GM18909 (cell line): ENCODE measurements at regions not wholly inside any gene's neighbourhood (a gene's known extent, or its start where the extent isn't known, plus 50 kb on each side); places are given as distances from the start of the nearest gene placed in this dataset.
A peak's percentile ranks its signal among the peaks of the same experiment; 100 is the strongest.

Experiments
- ATAC-seq: cut with Tn5 transposase; IDR thresholded peaks from one replicate; pipeline ENCODE4 v1.9.1; 2021; ENCODE audit warnings: mild to moderate bottlenecking; ENCODE audit not compliant: unreplicated experiment, poor library complexity

DNA sequence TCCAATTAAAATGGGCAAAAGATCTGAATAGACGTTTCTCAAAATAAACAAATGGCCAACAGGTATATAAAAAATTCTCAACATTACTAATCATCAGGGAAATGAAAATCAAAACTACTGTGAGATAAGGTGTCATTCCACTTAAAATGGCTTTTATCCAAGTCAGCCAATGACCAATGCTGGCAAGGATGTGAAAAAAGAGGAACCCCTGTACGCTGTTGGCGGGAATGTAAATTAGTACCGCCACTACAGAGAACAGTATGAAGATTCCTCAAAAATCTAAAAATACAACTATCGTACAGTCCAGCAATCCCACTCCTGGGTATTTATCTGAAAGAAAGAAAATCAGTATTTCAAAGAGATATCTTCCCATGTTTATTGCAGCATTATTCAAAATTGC is 176.9 kb upstream of the STT3B start:
- ATAC-seq = no peak

DNA sequence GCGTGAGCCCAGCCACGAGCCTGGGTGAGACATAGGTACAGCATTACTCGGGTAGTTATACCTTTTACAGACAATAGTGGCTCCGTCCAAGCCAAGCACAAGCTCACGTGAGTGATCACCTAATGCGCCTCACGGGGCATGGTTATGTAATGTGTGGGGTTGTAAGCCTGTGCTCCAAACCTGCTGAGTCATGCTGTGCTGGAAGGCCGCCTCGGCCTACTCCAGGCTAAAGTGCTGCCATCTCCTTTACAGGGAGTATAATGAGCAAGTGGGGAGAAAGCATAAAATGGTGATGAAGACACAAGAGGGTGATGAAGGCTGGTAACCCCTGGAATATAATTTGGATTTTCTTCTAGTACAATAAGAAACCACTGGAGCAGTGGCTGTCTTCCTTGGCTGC is 175.8 kb upstream of the STT3B start:
- no peak for ATAC-seq

DNA sequence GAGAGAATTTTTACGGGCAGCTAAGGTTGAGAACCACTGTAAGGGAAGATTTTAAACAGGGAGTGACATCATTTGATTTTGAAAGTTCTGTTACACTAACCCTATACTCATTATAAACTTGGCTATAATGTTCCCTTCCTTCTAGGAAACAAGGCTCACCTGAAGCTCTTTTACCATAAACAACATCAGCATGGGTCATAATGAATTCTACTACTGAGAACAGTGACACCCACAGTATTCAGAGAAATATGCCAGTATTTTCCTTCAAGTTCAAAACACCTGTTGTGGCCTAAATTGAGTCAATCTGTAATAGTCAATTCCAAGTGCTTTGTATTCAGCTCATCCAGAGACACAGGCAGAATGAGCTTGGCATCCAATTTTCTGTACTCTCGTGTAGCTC is 175.3 kb upstream of the STT3B start:
- ATAC-seq = no peak

DNA sequence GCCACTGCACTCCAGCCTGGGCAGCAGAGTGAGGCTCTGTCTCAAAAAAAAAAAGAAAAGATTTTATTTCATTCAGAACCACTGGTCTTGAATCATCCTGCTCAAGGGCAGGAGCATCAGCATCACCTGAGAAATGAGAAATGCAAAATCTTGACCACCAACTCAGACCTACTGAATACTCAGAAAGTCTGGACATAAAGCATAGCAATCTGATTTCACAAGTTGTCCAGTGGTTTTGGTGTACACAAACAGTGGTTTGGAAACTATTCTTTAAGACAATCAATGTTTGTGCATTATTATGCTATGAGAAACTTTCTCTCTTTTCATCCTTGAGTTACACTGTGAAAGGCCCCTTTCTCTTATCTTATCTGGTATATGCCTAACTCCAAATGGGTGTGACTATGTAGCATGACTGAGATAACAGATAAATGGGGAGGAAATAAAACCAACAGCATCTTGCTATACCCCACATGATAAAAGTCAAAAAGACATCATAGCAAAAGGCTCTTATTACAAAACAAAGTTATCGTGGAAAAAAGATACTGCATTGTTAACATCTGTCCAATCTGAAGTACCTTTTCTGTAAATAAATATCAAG is 174.2 kb upstream of the STT3B start:
- no peak for ATAC-seq

DNA sequence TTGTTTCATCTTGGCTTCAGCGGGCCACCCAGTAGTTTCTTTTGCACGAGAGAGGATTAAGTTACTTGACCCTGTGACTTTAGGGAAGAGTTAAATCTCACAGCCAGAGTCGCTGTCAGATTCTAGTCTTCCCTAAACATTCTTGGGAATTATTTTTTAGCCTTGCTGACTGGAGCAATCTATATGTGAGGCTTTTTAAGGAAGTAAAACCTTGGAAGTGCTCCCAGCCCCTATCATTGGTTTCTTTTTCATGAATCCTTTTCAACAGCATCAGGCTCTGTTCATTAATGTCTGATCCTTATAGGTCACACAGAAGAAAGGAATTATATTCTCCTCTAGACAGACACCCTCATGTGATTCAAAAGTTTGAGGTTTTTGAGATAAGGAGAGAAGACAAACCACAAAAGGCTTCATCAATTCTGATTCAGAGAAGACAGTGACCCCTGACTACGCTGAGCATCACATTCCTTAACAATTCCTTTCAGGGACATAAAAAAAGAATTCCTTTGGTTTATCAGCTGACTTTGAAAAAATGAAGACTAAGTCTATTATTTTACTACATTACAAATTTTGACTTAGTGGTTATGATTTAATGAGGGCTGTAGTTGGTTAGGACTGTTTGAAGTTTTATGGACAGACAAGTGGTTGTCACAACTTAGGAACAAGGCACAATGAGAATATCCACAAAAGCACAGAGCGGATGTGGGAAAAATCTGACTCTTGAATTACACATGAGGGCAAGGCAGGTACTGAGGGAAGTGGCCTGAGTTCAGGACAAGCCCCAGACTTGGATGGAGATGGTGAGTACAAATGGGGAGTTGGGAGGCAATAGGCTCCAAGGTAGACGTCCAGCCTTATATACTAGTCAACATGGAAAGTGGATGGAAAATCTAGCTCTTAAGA is 171.1 kb upstream of the STT3B start:
- no peak for ATAC-seq

DNA sequence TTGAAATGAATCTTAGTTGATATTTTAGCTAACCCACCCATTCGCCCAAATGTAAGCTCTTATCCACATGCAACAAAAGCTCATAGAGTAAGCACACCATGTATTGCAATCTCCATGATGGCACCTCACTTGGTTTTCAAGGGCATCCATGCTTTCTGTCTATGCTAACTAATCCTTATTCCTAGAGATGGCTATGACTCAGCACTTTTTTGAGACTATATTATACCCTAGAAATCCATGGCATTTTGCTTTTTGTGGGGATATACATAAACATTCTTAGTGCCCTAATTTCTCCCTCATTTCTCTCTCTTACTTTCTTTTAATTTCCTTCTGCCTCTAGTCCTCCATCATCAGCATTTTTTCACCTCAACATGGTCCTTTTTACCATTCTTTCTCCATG is 168.5 kb upstream of the STT3B start:
- no peak for ATAC-seq

GRCh38 chr3:31364711-31365110 is 168.0 kb upstream of the STT3B start:
- no peak for ATAC-seq

- ATAC-seq = no peak
Measured at GRCh38 chr3:31367518-31367917, 165.2 kb upstream of the STT3B start.

GRCh38 chr3:31369637-31370379 is 162.9 kb upstream of the STT3B start:
- no peak for ATAC-seq

GRCh38 chr3:31370380-31370666 is 162.4 kb upstream of the STT3B start:
- no peak for ATAC-seq

DNA sequence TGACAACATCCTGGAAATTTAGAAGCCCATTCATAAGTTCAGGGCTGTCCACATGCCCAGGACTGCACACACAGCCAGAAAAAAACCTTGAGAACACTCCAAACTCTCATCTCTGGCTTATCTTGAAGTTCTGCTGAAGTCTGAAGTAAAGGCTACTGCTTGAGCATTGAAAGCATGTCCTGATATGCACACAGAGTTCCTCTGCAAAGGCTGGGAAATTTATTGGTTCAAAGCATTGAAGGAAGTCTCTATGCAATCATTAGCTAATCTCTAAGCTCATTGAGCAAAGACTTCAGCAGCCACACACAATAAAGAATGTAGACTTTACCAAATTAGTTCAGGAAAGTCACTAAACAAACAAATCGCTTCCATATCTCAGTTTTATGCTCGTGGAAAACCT is 162.0 kb upstream of the STT3B start:
- no peak for ATAC-seq

- ATAC-seq = no peak
Measured at GRCh38 chr3:31371484-31372177, 161.1 kb upstream of the STT3B start.

DNA sequence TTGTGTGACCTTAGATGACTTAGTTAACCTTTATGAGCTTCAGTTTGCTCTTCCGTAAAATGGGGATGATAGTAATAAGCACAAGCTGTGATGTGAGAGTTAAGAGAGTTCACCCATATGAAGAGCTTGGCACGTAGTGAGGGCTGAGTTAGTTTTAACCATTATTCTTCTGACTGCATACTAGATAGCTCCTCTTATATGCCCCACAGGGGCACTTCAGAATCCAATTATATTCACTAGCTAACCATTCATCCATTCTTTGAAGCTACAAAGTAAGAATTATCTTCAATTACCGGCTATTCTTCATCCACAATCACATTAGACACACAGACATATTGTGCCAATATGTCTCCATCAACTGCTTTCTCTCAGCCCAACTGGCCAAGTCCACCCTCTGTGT is 159.0 kb upstream of the STT3B start:
- ATAC-seq = no peak

GRCh38 chr3:31377045-31377642 is 155.6 kb upstream of the STT3B start:
- no peak for ATAC-seq

GRCh38 chr3:31378231-31378630 is 154.5 kb upstream of the STT3B start:
- no peak for ATAC-seq

- ATAC-seq = no peak
Measured at GRCh38 chr3:31379598-31379997, 153.1 kb upstream of the STT3B start.

- no peak for ATAC-seq
Measured at GRCh38 chr3:31382856-31383255, 149.9 kb upstream of the STT3B start.

DNA sequence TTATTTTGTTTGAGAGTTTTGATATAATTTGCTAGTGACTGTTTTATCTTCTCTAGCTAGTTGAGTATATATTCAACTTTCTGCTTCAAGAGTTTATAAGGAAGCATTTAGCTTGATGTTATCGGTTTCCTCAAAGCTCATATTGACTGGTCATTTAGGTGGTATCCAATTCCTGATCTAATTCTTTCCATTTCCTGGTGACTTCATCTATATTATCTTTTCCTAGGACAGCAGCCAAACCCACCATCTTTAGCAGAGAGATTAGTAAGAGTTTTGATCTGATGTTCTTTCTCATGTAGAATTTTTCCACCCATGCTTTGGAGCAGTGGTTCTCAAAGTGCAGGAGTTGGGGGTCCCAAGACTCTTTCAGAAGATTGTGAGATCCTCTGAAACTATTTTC is 148.6 kb upstream of the STT3B start:
- ATAC-seq = no peak

- no peak for ATAC-seq
Measured at GRCh38 chr3:31389939-31390338, 142.8 kb upstream of the STT3B start.

DNA sequence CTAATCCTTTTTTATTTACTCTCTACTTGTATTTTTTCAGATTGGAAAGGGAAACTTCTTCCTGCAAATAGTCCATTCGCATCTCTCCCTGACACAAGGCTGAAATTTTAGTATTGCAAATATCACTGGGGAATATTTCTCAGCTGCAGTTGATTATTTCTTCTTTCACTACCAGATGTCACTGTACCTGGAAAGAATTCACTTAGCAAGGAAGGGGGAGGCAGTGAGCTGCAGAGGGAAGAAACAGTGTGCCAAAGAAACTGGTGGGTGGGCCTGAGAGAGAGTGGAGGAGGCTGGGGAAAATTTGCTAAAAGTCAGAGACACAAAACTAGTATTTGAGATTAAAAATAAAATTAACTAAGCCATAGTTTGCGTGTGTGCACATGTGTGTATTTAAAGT is 142.3 kb upstream of the STT3B start:
- no peak for ATAC-seq

GRCh38 chr3:31391150-31391549 is 141.6 kb upstream of the STT3B start:
- ATAC-seq = peak; percentile 57
